ENCODE measurements at regions not wholly inside any gene's neighbourhood (a gene's known extent, or its start where the extent isn't known, plus 50 kb on each side); places are given as distances from the start of the nearest gene placed in this dataset.
"Not testable (repeated sequence)": the region's sequence is repeated elsewhere in the genome, so short reads cannot be mapped to it uniquely, and the experiment has no call there.

- no peak for TF ChIP-seq E2F8 (IDR thresholded peaks at IDR 0.05; ENCODE audit: low read depth, partially characterized antibody)
- TF ChIP-seq CTCF (IDR thresholded peaks at IDR 0.05 in 2 of 3, conservative IDR thresholded peaks at IDR 0.05 in 1 of 3; ENCODE audit: control insufficient read depth in 2 of 3, extremely low read depth in 1 of 3, insufficient read depth in 1 of 3, low read depth in 3 of 3, low read length in 3 of 3) = no peak
- no peak for TF ChIP-seq BACH1 (IDR thresholded peaks at IDR 0.05; ENCODE audit: borderline replicate concordance)
- TF ChIP-seq EGR1 (IDR thresholded peaks at IDR 0.05; ENCODE audit: borderline replicate concordance in 1 of 2, low read depth in 2 of 2, low read length in 2 of 2) = no peak
- no peak for TF ChIP-seq MTA3 (IDR thresholded peaks at IDR 0.05; ENCODE audit: borderline replicate concordance, low read length)
- no peak for TF ChIP-seq IRF3 (IDR thresholded peaks at IDR 0.05)
- no peak for TF ChIP-seq KDM1A (IDR thresholded peaks at IDR 0.05; ENCODE audit: borderline replicate concordance)
- no peak for TF ChIP-seq E4F1 (IDR thresholded peaks at IDR 0.05; ENCODE audit: borderline replicate concordance, partially characterized antibody)
- TF ChIP-seq PKNOX1 (IDR thresholded peaks at IDR 0.05) = no peak
- TF ChIP-seq GATAD2B (conservative IDR thresholded peaks at IDR 0.05; ENCODE audit: low read depth) = no peak
Measured at GRCh38 chr12:34166427-34167060, 144.2 kb downstream of the ALG10 start (continued).

- H3K9me3 ChIP-seq (replicated peaks; ENCODE audit: control insufficient read depth, insufficient read depth, low read length); POLR2A ChIA-PET; CTCF ChIA-PET; RAD21 ChIA-PET (ENCODE audit: unreplicated experiment); H3K79me2 ChIP-seq (ENCODE audit: control insufficient read depth, insufficient read depth, low read length); H3K9ac ChIP-seq (ENCODE audit: control insufficient read depth, insufficient read depth, low read length); H3K27ac ChIP-seq (ENCODE audit: control insufficient read depth, insufficient read depth); FAIRE-seq; H3K27me3 ChIP-seq (replicated peaks in 1 of 2; ENCODE audit: control insufficient read depth in 2 of 2, insufficient read depth in 2 of 2, low read length in 1 of 2); BruUV-seq (replicated peaks); H3K36me3 ChIP-seq (ENCODE audit: control insufficient read depth in 2 of 2, insufficient read depth in 2 of 2, low read length in 1 of 2); H3K4me2 ChIP-seq (ENCODE audit: control insufficient read depth, insufficient read depth); DNase-seq (ENCODE audit: low read depth, low spot score); H3K4me1 ChIP-seq (ENCODE audit: control insufficient read depth, insufficient read depth, low read length); H4K20me1 ChIP-seq (ENCODE audit: control insufficient read depth, insufficient read depth); intact Hi-C loops (cut with micrococcal nuclease; ENCODE audit: unreplicated experiment); SMC1A ChIA-PET (ENCODE audit: uncharacterized antibody, unreplicated experiment); ATAC-seq; in situ Hi-C loops (cut with MboI); H2AFZ ChIP-seq (ENCODE audit: control insufficient read depth, low read depth, low read length); H3K4me3 ChIP-seq: not testable (repeated sequence)
- WGBS (ENCODE audit: insufficient coverage, insufficient replicate concordance, low lambda C conversion rate, missing lambda C conversion rate) = 37% methylated on average over 1 of the region's 1 CpG
Measured at GRCh38 chr12:34168507-34168906, 146.2 kb downstream of the ALG10 start.
